Neuronal stem cell (in vitro differentiated cells): ENCODE measurements at regions not wholly inside any gene's neighbourhood (a gene's known extent, or its start where the extent isn't known, plus 50 kb on each side); places are given as distances from the start of the nearest gene placed in this dataset.

Experiments
- DNase-seq: peaks from one replicate; pipeline ENCODE4 v3.0.0-alpha.2; 2013; ENCODE audit warnings: low spot score
- H2AFZ ChIP-seq: one replicate; pipeline ENCODE4 v1.6.1; 2013; ENCODE audit warnings: mild to moderate bottlenecking, low read length, inconsistent platforms
- H2AK5ac ChIP-seq: 2 replicates; pipeline ENCODE4 v1.6.1; 2013; ENCODE audit warnings: low read depth, mild to moderate bottlenecking, inconsistent platforms, low read length, moderate library complexity, mixed read lengths
- H2BK120ac ChIP-seq: 2 replicates; pipeline ENCODE4 v1.6.1; 2013; ENCODE audit warnings: low read depth, mild to moderate bottlenecking, inconsistent platforms, low read length, moderate library complexity, mixed read lengths
- H2BK12ac ChIP-seq: one replicate; pipeline ENCODE4 v1.6.1; 2013; ENCODE audit warnings: low read length, inconsistent platforms
- H2BK15ac ChIP-seq: 2 replicates; pipeline ENCODE4 v1.6.1; 2013; ENCODE audit warnings: mild to moderate bottlenecking, low read length, inconsistent platforms, mixed read lengths
- H2BK5ac ChIP-seq: one replicate; pipeline ENCODE4 v1.6.1; 2013; ENCODE audit warnings: inconsistent platforms, mild to moderate bottlenecking, low read length, moderate library complexity
- H3K14ac ChIP-seq: one replicate; pipeline ENCODE4 v1.6.1; 2013; ENCODE audit warnings: low read length, inconsistent platforms
- H3K18ac ChIP-seq: 2 replicates; pipeline ENCODE4 v1.6.1; 2013; ENCODE audit warnings: low read length, inconsistent platforms
- H3K23ac ChIP-seq: 2 replicates; pipeline ENCODE4 v1.6.1; 2013; ENCODE audit warnings: low read depth, mild to moderate bottlenecking, mixed read lengths, low read length, inconsistent platforms; ENCODE audit not compliant: poor library complexity
- H3K27ac ChIP-seq: replicated peaks from 3 replicates; pipeline ENCODE4 v1.5.1; 2013; ENCODE audit warnings: low read length, inconsistent platforms
- H3K27me3 ChIP-seq, 3 experiments: 2 replicates each; pipeline ENCODE4 v1.6.1; 2013; ENCODE audit warnings: low read length in 3 of 3, mild to moderate bottlenecking in 2 of 3, inconsistent platforms in 1 of 3, low read depth in 1 of 3, mixed read lengths in 1 of 3, moderate library complexity in 1 of 3; ENCODE audit not compliant: control insufficient read depth in 3 of 3, insufficient read depth in 3 of 3
- H3K36me3 ChIP-seq, 2 donors: replicated peaks in 1 of 2; 2 replicates each; pipeline ENCODE4 v1.6.1; 2013; ENCODE audit warnings: low read length in 2 of 2; ENCODE audit not compliant: control insufficient read depth in 2 of 2, insufficient read depth in 2 of 2
- H3K4ac ChIP-seq: 2 replicates; pipeline ENCODE4 v1.6.1; 2013; ENCODE audit warnings: inconsistent platforms, mild to moderate bottlenecking, low read length, moderate library complexity
- H3K4me1 ChIP-seq, 2 donors: 1 replicate in 1 of 2; 2 replicates in 1 of 2; pipeline ENCODE4 v1.6.1; 2013; ENCODE audit warnings: low read length in 2 of 2, low read depth in 1 of 2; ENCODE audit not compliant: control insufficient read depth in 2 of 2, insufficient read depth in 1 of 2
- H3K4me2 ChIP-seq: one replicate; pipeline ENCODE4 v1.6.1; 2013; ENCODE audit warnings: mild to moderate bottlenecking, low read length, inconsistent platforms; ENCODE audit not compliant: insufficient read depth, poor library complexity, severe bottlenecking
- H3K4me3 ChIP-seq, 2 donors: 2 replicates each; pipeline ENCODE4 v1.5.1; 2013; ENCODE audit warnings: low read length in 2 of 2, mild to moderate bottlenecking in 2 of 2, inconsistent platforms in 1 of 2, moderate library complexity in 1 of 2
- H3K79me1 ChIP-seq: one replicate; pipeline ENCODE4 v1.6.1; 2013; ENCODE audit warnings: low read depth, mild to moderate bottlenecking, inconsistent platforms, low read length, moderate library complexity
- H3K9ac ChIP-seq: one replicate; pipeline ENCODE4 v1.6.1; 2013; ENCODE audit warnings: mild to moderate bottlenecking, low read depth, low read length, inconsistent platforms; ENCODE audit not compliant: poor library complexity
- H3K9me3 ChIP-seq, 2 donors: replicated peaks in 1 of 2; 2 replicates each; pipeline versions ENCODE3 to v1.6.1; 2013; ENCODE audit warnings: low read length in 2 of 2, mild to moderate bottlenecking in 2 of 2, inconsistent platforms in 1 of 2, low read depth in 1 of 2, mixed read lengths in 1 of 2, moderate library complexity in 1 of 2; ENCODE audit not compliant: control insufficient read depth in 2 of 2, insufficient read depth in 1 of 2
- H4K8ac ChIP-seq: one replicate; pipeline ENCODE4 v1.6.1; 2013; ENCODE audit warnings: low read depth, mild to moderate bottlenecking, inconsistent platforms, low read length, moderate library complexity
- H4K91ac ChIP-seq: one replicate; pipeline ENCODE4 v1.6.1; 2013; ENCODE audit warnings: low read length, low read depth, mild to moderate bottlenecking, inconsistent platforms; ENCODE audit not compliant: poor library complexity
- WGBS, 2 donors: extraction: QIAGEN DNeasy Blood & Tissue Kit; methylation state at CpG; one replicate each; pipeline ENCODE4 v1.1.7; 2013; ENCODE audit warnings: missing lambda C conversion rate in 2 of 2, mixed read lengths in 1 of 2; ENCODE audit not compliant: insufficient read length in 2 of 2, insufficient replicate concordance in 1 of 2; ENCODE audit errors: extremely low coverage in 2 of 2; 5-methylcytosine and 5-hydroxymethylcytosine counted together

- Histone ChIP-seq H3K18ac (no peak overlapping the region), H2AK5ac (no peak overlapping the region), H2BK12ac (no peak overlapping the region), H2BK5ac (no peak overlapping the region), H3K36me3 (no peaks in the 10 kb centered on the region), H3K9ac (no peak overlapping the region), H3K4me2 (no peak overlapping the region), H2BK120ac (no peak overlapping the region), H3K23ac (no peak overlapping the region), H4K8ac (no peak overlapping the region), H3K27me3 (peaks cover 0 to 7% (median 0%) of the 10 kb centered on the region in 3 experiments), H3K27ac (no peak overlapping the region), H3K79me1 (no peaks in the 10 kb centered on the region), H3K4me3 (no peak overlapping the region), H3K4me1 (no peaks in the 10 kb centered on the region), H4K91ac (no peak overlapping the region), H2AFZ (no peak overlapping the region), H3K9me3 (no peaks in the 10 kb centered on the region), H2BK15ac (no peak overlapping the region), H3K14ac (no peak overlapping the region), H3K4ac (no peak overlapping the region)
- DNase-seq: no peak
- WGBS, 2 donors: no CpG with 5 or more reads among the region's 2 CpGs
Observed at GRCh38 chr15:57767481-57767880, 61.0 kb downstream of the POLR2M start.

- peak overlapping the region; percentile 50 for H3K18ac ChIP-seq
- H3K79me1 ChIP-seq: no peaks in the 10 kb centered on the region
- H2AK5ac ChIP-seq: no peak overlapping the region
- peaks cover 0 to 7% (median 0%) of the 10 kb centered on the region in 3 experiments for H3K27me3 ChIP-seq
- no peak overlapping the region for H3K4ac ChIP-seq
- H3K14ac ChIP-seq: no peak overlapping the region
- no peak overlapping the region for H3K4me3 ChIP-seq
- no peak overlapping the region for H3K4me2 ChIP-seq
- H3K27ac ChIP-seq: no peak overlapping the region
- H3K4me1 ChIP-seq: no peaks in the 10 kb centered on the region
- WGBS, 2 donors: no CpG with 5 or more reads among the region's 12 CpGs
- H2BK15ac ChIP-seq: no peak overlapping the region
- H3K9me3 ChIP-seq: no peaks in the 10 kb centered on the region
- H2BK5ac ChIP-seq: no peak overlapping the region
- H3K9ac ChIP-seq: peak overlapping the region; percentile 18
- no peak for DNase-seq
- no peak overlapping the region for H2AFZ ChIP-seq
- H3K23ac ChIP-seq: no peak overlapping the region
- H2BK12ac ChIP-seq: no peak overlapping the region
- H3K36me3 ChIP-seq: no peaks in the 10 kb centered on the region
- H2BK120ac ChIP-seq: no peak overlapping the region
- H4K8ac ChIP-seq: no peak overlapping the region
- H4K91ac ChIP-seq: no peak overlapping the region
Observed at GRCh38 chr15:57769266-57769665, 62.8 kb downstream of the POLR2M start.

GRCh38 chr15:57770495-57770894 lies 64.0 kb downstream of the POLR2M start:
- H3K4ac ChIP-seq: no peak overlapping the region
- H3K36me3 ChIP-seq: no peaks in the 10 kb centered on the region
- H3K4me1 ChIP-seq: no peaks in the 10 kb centered on the region
- H2BK12ac ChIP-seq: no peak overlapping the region
- H3K23ac ChIP-seq: no peak overlapping the region
- no peak overlapping the region for H3K18ac ChIP-seq
- H3K4me3 ChIP-seq: no peak overlapping the region
- no peak overlapping the region for H3K14ac ChIP-seq
- H2BK15ac ChIP-seq: no peak overlapping the region
- H3K27me3 ChIP-seq: peaks cover 0 to 7% (median 0%) of the 10 kb centered on the region in 3 experiments
- no peaks in the 10 kb centered on the region for H3K79me1 ChIP-seq
- H3K27ac ChIP-seq: no peak overlapping the region
- no peak overlapping the region for H3K4me2 ChIP-seq
- no peak overlapping the region for H2AK5ac ChIP-seq
- DNase-seq: no peak
- no peak overlapping the region for H4K91ac ChIP-seq
- H2BK120ac ChIP-seq: no peak overlapping the region
- no CpG with 5 or more reads among the region's 3 CpGs for WGBS, 2 donors
- no peak overlapping the region for H2AFZ ChIP-seq
- no peak overlapping the region for H2BK5ac ChIP-seq
- no peak overlapping the region for H3K9ac ChIP-seq
- no peaks in the 10 kb centered on the region for H3K9me3 ChIP-seq
- H4K8ac ChIP-seq: no peak overlapping the region

- Histone ChIP-seq H3K14ac (no peak overlapping the region), H2BK5ac (no peak overlapping the region), H3K4me1 (peaks cover 0 to 5% of the 10 kb centered on the region in 2 donors), H4K91ac (no peak overlapping the region), H2BK12ac (no peak overlapping the region), H3K18ac (no peak overlapping the region), H3K4me3 (no peak overlapping the region), H3K4me2 (no peak overlapping the region), H4K8ac (no peak overlapping the region), H2BK120ac (no peak overlapping the region), H2BK15ac (no peak overlapping the region), H3K23ac (no peak overlapping the region), H3K27me3 (peaks cover 0 to 6% (median 0%) of the 10 kb centered on the region in 3 experiments), H3K79me1 (no peaks in the 10 kb centered on the region), H3K9me3 (no peaks in the 10 kb centered on the region), H2AK5ac (no peak overlapping the region), H3K4ac (no peak overlapping the region), H2AFZ (no peak overlapping the region), H3K27ac (no peak overlapping the region), H3K9ac (no peak overlapping the region), H3K36me3 (no peaks in the 10 kb centered on the region)
- WGBS, 2 donors: no CpG with 5 or more reads among the region's 7 CpGs
- DNase-seq: no peak
Observed at GRCh38 chr15:57772223-57772957, 65.9 kb downstream of the POLR2M start.
